Mesodermal cell (in vitro differentiated cells): ENCODE measurements at regions not wholly inside any gene's neighbourhood (a gene's known extent, or its start where the extent isn't known, plus 50 kb on each side); places are given as distances from the start of the nearest gene placed in this dataset.
"Not testable (repeated sequence)": the region's sequence is repeated elsewhere in the genome, so short reads cannot be mapped to it uniquely, and the experiment has no call there.

Experiments used
- H3K27ac ChIP-seq: 2 replicates; pipeline ENCODE4 v1.7.0; 2013; ENCODE audit warnings: mild to moderate bottlenecking, low read depth, low read length, moderate library complexity; ENCODE audit not compliant: severe bottlenecking
- H3K36me3 ChIP-seq: 2 replicates; pipeline ENCODE4 v1.7.1; 2013; ENCODE audit warnings: mild to moderate bottlenecking, low read length, moderate library complexity; ENCODE audit not compliant: control insufficient read depth, insufficient read depth
- H3K4me1 ChIP-seq: one replicate; pipeline ENCODE4 v1.7.1; 2013; ENCODE audit warnings: mild to moderate bottlenecking, low read length; ENCODE audit not compliant: insufficient read depth, control insufficient read depth, poor library complexity, severe bottlenecking
- H3K4me3 ChIP-seq: 2 replicates; pipeline ENCODE4 v1.7.0; 2013; ENCODE audit warnings: low read length, control low read depth, mild to moderate bottlenecking; ENCODE audit not compliant: insufficient read depth, poor library complexity, severe bottlenecking; ENCODE audit errors: extremely low read depth
- H3K9me3 ChIP-seq: 2 replicates; pipeline ENCODE4 v1.7.1; 2013; ENCODE audit warnings: mild to moderate bottlenecking, low read length, moderate library complexity; ENCODE audit not compliant: control insufficient read depth
- WGBS, 2 experiments: methylation state at CpG; one replicate each; pipeline ENCODE4 v1.1.5; 2013; ENCODE audit warnings: missing lambda C conversion rate in 2 of 2; ENCODE audit not compliant: insufficient coverage in 2 of 2; 5-methylcytosine and 5-hydroxymethylcytosine counted together

DNA sequence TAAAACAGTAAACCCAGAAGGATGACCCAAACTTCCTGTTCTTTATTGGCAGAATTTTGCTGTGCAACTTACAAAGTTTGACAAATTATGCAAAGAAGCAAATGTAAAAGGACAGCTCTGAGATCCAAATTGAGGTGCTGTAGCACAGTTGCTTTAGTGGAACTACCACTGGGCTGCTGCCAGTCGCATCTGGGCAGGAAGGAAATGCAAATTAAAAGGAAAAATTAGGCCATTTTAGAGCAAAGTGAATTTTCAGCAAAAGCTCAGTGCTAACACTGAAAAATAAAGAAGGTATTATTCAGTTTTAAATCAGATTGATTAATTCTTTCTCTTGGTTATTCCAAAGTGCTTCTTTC, 104.5 kb downstream of the ZMAT3 start:
- Histone ChIP-seq H3K36me3 (no peaks in the 10 kb centered on the region), H3K9me3 (no peaks in the 10 kb centered on the region), H3K4me3 (no peak overlapping the region), H3K4me1 (peaks cover 11% of the 10 kb centered on the region), H3K27ac (peak overlapping the region; percentile 37)
- 43 to 67% methylated on average over 1 of the region's 1 CpG for WGBS, 2 experiments

GRCh38 chr3:178966299-178967176, 105.1 kb downstream of the ZMAT3 start:
- 89 to 94% methylated on average over 2 to 3 of the region's 6 CpGs for WGBS, 2 experiments
- H3K4me3 ChIP-seq, result no peak overlapping the region
- H3K4me1 ChIP-seq, result peaks cover 11% of the 10 kb centered on the region
- no peaks in the 10 kb centered on the region for H3K9me3 ChIP-seq
- no peaks in the 10 kb centered on the region for H3K36me3 ChIP-seq
- H3K27ac ChIP-seq, result peak overlapping the region; percentile 37

- H3K9me3 ChIP-seq, result no peaks in the 10 kb centered on the region
- peaks cover 11% of the 10 kb centered on the region for H3K4me1 ChIP-seq
- WGBS, 2 experiments, result 63 to 100% methylated on average over 1 to 2 of the region's 4 CpGs
- no peaks in the 10 kb centered on the region for H3K36me3 ChIP-seq
- H3K4me3 ChIP-seq, result no peak overlapping the region
- no peak overlapping the region for H3K27ac ChIP-seq
Observed at GRCh38 chr3:178964551-178964950, 107.1 kb downstream of the ZMAT3 start.

GRCh38 chr3:178960918-178961317, 110.7 kb downstream of the ZMAT3 start:
- no peaks in the 10 kb centered on the region for H3K9me3 ChIP-seq

GRCh38 chr3:178960181-178960580, 111.4 kb downstream of the ZMAT3 start:
- Histone ChIP-seq H3K4me1 (no peaks in the 10 kb centered on the region), H3K4me3 (no peak overlapping the region), H3K27ac (no peak overlapping the region), H3K36me3 (no peaks in the 10 kb centered on the region), H3K9me3 (no peaks in the 10 kb centered on the region)
- WGBS, 2 experiments, result 83 to 100% methylated on average over 1 of the region's 3 CpGs

More at GRCh38 chr3:178960918-178961317, 110.7 kb downstream of the ZMAT3 start:
- H3K4me3 ChIP-seq, result no peak overlapping the region
- no peaks in the 10 kb centered on the region for H3K4me1 ChIP-seq
- no peaks in the 10 kb centered on the region for H3K36me3 ChIP-seq
- no peak overlapping the region for H3K27ac ChIP-seq

DNA sequence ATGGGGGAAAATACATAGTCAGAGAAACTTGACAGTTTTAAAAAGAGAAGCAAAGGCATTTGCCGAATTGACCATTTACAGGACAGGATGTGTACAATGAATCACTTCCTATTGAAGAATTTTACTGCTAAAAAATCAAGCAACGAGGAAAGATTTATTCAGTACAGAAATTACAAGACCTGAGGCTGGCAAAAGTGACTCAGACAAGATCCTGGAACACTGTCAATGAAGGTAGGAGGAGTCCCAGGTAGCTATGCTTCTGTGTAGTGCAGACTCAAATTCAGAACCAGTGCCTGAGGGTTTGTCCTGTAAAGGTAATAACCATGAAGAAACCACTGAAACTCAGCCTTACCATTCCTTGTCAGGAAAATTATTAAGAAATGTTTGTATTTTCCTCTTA, 120.9 kb downstream of the ZMAT3 start:
- WGBS, 2 experiments, result 100% methylated on average over 1 of the region's 2 CpGs
- no peaks in the 10 kb centered on the region for H3K36me3 ChIP-seq
- H3K4me1 ChIP-seq, result no peaks in the 10 kb centered on the region
- no peak overlapping the region for H3K27ac ChIP-seq
- H3K9me3 ChIP-seq, result no peaks in the 10 kb centered on the region
- no peak overlapping the region for H3K4me3 ChIP-seq

DNA sequence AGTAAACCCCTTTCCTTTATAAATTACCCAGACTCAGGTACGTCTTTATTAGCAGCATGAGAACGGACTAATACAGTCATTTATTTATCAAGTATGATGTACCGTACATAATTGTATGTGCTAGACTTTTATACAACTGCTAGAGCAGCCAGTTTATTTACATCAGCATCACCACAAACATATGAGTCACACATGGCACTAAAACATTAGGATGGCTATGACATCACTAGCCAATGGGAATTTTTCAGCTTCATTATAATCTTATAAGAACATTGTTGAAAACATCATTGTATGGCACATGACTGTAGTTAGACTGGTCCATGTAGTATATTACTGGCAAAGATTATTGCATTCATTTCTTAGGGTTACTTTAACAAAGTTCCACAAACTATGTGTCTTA, 121.7 kb downstream of the ZMAT3 start:
- no peaks in the 10 kb centered on the region for H3K9me3 ChIP-seq
- no peak overlapping the region for H3K4me3 ChIP-seq
- no peaks in the 10 kb centered on the region for H3K36me3 ChIP-seq
- H3K4me1 ChIP-seq, result no peaks in the 10 kb centered on the region
- no peak overlapping the region for H3K27ac ChIP-seq
- no CpG with 5 or more reads among the region's 3 CpGs for WGBS, 2 experiments

- Histone ChIP-seq H3K9me3 (no peaks in the 10 kb centered on the region), H3K4me3 (no peak overlapping the region), H3K36me3 (no peaks in the 10 kb centered on the region), H3K27ac (no peak overlapping the region), H3K4me1 (no peaks in the 10 kb centered on the region)
Observed at GRCh38 chr3:178948546-178948945, 123.1 kb downstream of the ZMAT3 start.

DNA sequence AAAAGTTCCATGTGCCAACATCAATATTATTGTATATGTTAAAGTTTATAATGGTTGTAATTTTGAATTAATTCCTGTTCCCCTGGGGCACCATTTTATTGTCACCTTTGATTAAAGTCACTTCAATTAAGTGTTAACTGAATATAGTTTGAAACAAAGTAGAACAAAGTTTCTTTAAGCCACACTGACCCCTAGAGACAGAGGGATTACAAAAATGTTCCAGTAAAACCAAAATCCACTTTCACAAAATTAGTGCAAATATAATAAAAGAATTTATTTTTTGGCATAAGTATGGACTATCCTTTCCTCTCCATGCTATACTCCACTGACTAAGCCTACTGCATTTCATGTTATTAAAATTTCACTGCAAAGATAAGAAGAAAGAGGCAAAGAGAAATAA, 123.9 kb downstream of the ZMAT3 start:
- H3K36me3 ChIP-seq, result no peaks in the 10 kb centered on the region
- no peak overlapping the region for H3K27ac ChIP-seq
- H3K9me3 ChIP-seq, result no peaks in the 10 kb centered on the region
- no peak overlapping the region for H3K4me3 ChIP-seq
- H3K4me1 ChIP-seq, result no peaks in the 10 kb centered on the region

DNA sequence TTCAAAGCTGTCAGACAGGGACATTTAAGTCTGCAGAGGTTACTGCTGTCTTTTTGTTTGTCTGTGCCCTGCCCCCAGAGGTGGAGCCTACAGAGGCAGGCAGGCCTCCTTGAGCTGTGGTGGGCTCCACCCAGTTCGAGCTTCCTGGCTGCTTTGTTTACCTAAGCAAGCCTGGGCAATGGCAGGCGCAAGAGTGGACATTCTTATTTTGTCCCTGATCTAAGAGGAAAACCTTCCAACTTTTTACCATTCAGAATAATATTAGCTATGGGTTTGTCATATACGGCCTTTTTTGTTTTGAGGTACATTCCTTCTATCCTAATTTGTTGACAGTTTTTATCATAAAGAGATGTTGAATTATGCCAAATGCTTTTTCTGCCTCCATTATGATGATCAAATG, 129.3 kb downstream of the ZMAT3 start:
- H3K36me3 ChIP-seq, H3K4me3 ChIP-seq, H3K27ac ChIP-seq, H3K4me1 ChIP-seq, H3K9me3 ChIP-seq: not testable (repeated sequence)
- no CpG with 5 or more reads among the region's 3 CpGs for WGBS, 2 experiments

DNA sequence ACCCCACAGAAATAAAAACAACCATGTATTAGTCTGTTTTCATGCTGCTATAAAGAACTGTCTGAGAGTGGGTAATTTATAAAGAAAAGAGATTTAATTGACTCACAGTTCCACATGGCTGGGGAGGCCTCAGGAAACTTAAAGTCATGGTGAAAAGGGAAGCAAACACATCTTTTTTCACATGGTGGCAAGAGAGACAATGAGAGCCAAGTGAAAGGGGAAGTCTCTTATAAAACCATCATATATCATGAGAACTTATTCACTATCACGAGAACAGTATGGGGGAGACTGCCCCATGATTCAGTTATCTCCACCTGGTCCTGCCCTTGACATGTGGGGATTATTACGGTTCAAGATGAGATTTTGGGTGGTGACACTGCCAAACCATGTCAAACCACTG, 141.5 kb downstream of the ZMAT3 start:
- Histone ChIP-seq H3K9me3 (no peaks in the 10 kb centered on the region), H3K36me3 (no peaks in the 10 kb centered on the region), H3K4me3 (no peak overlapping the region), H3K4me1 (no peaks in the 10 kb centered on the region), H3K27ac (no peak overlapping the region)
- WGBS, 2 experiments, result no CpG with 5 or more reads among the region's 2 CpGs
